ENCODE measurements at regions not wholly inside any gene's neighbourhood (a gene's known extent, or its start where the extent isn't known, plus 50 kb on each side); places are given as distances from the start of the nearest gene placed in this dataset.
A peak's percentile ranks its signal among the peaks of the same experiment; 100 is the strongest.

DNA sequence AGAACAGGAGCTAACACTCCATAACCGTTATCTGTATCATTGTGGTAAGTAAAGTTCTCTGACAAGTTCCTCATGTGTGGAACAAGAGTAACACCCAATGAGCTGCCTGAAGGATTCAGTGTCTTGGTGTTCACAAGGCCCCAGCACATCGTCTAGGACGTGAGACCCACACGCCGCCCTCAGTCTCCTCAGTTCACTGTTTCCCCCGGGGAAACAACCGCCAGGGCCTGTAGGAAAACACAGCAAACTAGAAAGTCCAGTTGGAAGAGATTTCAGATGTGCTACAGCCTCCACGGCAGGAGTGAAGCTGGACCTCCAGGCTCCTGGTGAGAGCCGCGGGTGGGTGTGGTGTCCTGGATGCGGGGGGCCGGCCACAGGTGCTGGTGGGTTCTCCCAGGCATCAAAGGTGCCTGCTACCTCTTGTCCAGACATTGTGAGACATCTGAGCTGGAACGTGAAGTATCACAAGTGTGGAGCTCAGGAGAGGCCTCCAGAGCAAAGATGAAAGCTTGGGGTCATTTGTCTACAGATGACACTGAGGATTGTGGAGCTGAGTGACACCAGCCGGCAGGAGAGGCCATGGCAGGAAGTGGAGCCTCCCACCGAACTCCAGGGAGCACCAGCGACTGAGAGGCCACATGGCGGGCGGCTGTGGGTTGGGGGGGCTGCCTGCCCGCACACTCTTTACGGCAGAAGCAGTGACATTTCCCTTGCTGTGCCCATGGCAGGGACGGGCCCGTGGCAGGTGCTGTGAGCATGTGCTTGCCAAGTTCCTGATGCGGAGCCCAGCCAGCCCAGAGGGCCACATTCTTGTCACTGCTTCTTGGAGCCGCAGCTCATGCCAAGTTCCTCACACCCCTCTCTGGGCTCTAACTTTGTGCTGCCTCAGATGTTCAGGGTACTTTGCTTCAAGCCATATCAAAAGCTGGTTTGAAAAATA is 131.2 kb downstream of the TMEM18 start:
- no peak for DNase-seq

- DNase-seq, result no peak
These were observed 132.0 kb downstream of the TMEM18 start for GRCh38 chr2:545228-545627.

GRCh38 chr2:538646-539045 is 138.6 kb downstream of the TMEM18 start:
- no peak for DNase-seq

- no peak for DNase-seq
These were observed 142.0 kb downstream of the TMEM18 start for GRCh38 chr2:535222-535621.

DNA sequence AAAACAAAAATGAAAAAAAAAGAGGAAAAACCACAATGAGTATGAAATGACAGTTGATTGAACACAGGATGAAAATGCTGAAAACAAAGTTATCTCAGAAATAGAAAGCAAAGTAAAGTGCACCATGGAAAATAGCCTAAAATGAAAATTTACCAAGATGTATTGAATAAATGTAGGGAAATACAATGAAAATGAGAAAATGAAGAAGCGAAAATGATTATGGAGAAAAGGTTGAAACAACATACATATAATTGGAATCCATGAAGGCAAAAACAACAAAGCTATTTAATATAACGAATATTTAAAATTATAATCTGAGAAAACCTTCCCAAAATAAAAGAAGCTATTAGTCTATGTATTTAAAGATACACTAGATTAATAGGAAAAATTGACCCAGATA is 147.4 kb downstream of the TMEM18 start:
- no peak for DNase-seq

- DNase-seq, result peak; percentile 4
These were observed 147.8 kb downstream of the TMEM18 start for GRCh38 chr2:529424-529823.

GRCh38 chr2:527581-527980 is 149.6 kb downstream of the TMEM18 start:
- DNase-seq, result no peak

DNA sequence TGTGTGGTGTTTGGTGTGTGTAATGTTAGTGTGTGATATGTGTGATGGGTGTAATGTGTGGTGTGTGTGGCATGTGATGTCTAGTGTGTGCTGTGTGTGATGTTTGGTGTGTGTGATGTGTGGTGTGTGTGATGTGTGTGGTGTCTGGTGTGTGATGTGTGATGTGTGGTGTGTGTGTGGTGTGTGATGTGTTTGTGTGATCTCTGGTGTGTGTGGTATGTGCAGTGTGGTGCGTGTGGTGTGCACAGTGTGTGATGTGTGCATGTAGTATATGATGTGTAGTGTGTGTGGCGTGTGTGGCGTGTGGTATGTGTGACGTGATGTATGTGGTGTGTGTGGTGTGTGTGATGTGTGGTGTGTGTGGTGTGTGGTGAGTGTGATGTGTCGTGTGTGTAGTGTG is 150.3 kb downstream of the TMEM18 start:
- DNase-seq, result no peak

GRCh38 chr2:525611-526010 is 151.6 kb downstream of the TMEM18 start:
- no peak for DNase-seq

GRCh38 chr2:525021-525420 is 152.2 kb downstream of the TMEM18 start:
- DNase-seq, result no peak

DNA sequence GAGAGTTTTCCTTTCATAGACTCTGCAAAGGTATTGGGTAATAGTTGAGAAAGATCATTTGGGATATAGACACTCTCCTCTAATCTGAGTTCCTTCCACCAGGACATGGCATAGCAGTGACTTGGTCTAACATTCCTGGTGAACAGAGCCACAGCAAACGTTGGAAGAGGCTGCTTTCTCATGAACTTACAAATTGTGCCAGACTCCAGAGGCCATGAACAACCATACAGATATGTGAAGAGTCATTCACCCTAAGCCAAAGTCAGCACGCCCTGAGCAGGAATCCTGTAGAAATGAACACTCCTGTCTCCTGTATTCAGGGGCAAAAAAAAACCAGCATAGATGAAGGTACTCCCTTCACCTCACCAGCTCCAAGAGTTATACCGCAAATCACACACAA is 152.8 kb downstream of the TMEM18 start:
- DNase-seq, result no peak

DNA sequence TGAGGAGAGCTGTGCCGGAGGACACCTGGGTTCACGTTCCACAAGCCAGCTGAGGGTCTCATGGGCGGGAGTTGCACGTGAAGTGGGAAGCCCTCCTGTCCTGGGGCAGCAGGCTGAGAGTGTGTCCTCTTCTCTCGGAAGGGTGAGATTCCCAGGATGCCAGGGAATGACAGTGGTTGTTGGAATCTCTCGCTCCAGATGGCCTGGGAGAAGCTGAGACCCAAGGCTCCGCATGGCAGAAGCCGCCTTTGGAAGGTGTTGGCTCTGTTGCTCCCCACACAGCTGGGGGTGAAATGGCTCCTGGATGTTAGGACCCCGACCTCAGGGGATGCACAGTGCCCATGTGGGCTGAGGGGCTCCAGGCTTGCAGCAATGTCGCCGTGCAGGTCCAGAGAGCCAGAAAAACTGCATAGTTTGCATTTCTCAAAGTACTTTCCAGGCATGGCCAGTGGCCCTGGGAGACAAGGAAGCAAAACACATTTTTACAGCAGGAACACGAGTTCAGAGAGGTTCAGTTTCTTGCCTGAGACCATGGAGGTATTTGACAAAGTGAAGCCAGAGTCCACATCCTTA is 153.4 kb downstream of the TMEM18 start:
- DNase-seq, result no peak

- DNase-seq, result no peak
These were observed 154.4 kb downstream of the TMEM18 start for GRCh38 chr2:522776-523175.

DNA sequence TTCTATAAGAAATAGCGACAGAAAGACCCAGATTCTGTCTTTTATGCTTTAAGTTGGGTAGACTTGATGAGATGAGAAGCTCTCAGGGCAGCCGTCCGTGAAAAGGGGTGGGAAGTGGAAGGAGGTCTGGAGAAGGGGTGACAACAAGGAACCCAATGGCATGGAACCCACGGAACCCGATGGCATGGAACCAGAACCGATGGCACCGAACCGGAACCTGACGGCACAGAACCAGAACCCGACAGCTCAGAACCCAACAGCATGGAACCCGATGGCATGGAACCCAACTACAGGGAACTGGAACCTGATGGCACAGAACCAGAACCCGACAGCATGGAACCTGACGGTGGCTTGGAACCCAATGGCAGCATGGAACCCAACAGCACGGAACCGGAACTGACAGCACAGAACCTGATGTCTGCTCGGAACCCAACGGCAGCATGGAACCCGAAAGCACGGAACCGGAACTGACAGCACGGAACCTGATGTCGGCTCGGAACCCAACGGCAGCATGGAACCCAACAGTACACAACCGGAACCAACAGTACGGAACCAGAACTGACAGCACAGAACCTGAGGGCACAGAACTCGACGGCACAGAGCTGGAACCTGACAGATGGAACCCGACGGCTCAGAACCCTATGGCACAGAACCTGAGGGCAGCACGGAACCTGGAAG is 155.2 kb downstream of the TMEM18 start:
- DNase-seq, result no peak

GRCh38 chr2:520663-521340 is 156.4 kb downstream of the TMEM18 start:
- DNase-seq, result no peak

DNA sequence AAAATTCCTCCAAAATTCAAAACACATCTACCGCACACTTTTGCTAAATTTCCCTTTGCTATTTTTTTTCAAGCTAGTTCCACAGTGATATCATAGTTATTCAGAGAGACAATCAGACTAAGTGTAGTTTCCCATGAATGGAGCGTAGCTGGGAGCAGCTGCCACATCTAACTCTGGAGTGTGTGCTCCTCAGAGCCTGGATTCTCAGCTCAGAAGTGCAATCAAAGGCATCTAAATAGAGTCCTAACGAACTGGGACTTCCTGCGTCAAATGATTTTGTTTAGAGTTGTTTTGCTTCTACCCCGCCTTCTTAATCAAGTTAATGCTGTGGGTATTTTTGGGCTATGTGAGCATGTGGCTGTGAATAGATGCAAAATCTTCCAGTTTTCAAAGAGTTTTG is 160.3 kb downstream of the TMEM18 start:
- no peak for DNase-seq

DNA sequence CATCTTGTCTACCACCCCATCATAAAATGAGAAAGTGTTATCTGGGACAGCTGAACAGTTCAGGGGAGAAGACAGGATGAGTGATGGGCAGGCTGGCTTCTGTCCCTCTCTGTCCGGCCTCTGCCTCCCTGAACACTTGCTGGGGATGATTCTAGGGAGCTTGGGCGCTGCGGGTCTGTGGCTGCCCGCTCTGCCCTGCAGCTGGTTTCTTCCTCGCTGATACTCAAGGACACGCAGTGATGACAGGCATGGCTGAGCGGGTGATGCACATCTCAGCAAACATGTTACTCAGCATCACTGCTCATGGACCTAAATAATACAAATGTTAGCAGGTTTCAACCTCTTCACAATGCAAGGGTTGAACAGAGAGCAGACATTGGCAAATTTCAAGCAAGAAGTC is 161.1 kb downstream of the TMEM18 start:
- no peak for DNase-seq

DNA sequence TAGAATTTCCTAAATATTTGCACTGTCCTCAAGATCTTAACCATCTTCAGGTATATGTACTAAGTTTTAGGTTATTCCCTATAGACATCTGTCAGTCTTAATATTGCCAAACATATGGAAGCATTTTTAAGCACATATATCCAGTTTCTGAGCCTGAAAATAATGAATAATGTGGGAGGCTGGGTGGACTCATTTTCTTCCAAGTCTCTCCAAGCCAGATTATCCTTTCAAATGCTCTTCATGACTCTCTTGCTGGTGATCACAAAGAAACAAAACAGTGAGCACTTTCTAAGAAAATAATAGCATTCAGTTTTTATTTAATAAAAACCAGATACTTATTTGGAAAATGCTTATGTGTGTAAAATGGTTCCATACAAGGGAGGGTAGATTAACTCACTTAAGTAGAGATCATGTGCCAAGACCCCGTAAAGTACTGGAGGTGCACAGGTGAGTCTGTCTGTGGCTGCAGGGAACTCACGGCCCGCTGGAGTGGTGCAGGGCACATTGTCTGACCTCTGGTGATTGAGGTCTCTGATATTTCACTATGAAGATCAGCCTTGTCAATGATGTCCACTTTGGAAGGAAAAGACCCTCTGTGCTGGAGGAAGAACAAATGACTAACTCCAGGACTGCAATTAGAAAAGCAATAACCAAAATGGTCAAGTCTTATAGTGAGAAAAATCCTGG is 161.6 kb downstream of the TMEM18 start:
- DNase-seq, result no peak

GRCh38 chr2:513981-514706 is 163.1 kb downstream of the TMEM18 start:
- no peak for DNase-seq

DNA sequence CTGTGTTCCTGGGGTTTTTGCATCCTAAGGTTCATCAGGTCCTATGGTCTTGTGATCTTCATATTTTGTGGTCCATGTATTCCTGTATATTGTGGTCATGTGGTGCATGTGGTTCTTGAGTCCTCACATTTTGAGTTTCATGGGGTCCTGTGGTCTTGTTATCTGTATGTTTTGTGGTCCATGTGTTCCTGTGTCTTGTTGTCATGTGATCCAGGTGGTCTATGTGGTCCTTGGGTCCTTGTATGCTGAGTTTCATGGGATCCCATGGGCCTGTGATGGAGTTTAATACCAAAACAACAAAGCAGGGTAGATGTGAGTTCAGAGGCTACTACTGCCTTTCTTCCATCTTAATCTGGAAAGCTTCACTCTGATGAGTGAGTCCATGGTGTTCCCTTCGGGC is 166.4 kb downstream of the TMEM18 start:
- DNase-seq, result no peak

DNA sequence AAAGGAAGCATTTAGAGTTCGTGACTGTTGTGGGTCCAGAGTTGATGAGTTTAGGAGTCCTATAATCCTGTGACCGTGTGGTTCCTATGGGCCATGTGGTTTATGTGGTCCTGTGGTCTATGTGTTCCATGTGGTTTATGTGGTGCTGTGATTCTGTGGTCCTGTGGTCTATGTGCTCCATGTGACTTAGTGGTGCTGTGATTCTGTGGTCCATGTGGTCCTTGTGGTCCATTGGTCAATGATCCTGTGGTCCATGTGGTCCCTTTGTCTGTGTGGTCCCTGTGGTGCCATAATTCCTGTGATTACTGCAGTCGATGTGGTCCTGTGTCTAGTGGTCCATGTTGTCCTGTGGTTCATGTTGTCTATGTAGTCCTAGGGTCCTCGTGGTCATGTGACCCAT is 167.3 kb downstream of the TMEM18 start:
- no peak for DNase-seq

DNA sequence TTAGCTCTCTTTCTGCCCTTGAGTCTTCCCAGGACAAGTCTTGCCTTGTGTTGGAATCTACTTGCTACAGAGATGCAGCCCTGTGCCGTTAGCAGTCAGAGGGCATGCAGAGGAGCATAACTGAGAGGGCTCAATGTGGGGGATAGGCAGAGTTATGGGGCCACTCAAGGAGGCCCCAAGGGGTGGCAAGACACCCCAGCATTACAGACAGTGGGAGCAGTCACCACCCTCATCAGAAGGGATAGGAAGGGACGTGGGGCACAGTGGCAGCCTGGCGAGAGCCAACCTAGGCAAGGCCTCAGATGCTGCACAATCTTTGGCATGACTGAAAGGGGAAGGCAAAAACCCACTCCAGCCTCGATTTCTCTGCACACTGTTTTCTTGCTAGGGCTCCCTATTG is 169.1 kb downstream of the TMEM18 start:
- no peak for DNase-seq

Data from KG1 (cell line).